GM21723 (cell line): ENCODE measurements at regions not wholly inside any gene's neighbourhood (a gene's known extent, or its start where the extent isn't known, plus 50 kb on each side); places are given as distances from the start of the nearest gene placed in this dataset.

Experiments used
- ATAC-seq: cut with Tn5 transposase; IDR thresholded peaks from one replicate; pipeline ENCODE4 v1.9.1; 2021; ENCODE audit warnings: mild to moderate bottlenecking, moderate library complexity; ENCODE audit not compliant: unreplicated experiment

DNA sequence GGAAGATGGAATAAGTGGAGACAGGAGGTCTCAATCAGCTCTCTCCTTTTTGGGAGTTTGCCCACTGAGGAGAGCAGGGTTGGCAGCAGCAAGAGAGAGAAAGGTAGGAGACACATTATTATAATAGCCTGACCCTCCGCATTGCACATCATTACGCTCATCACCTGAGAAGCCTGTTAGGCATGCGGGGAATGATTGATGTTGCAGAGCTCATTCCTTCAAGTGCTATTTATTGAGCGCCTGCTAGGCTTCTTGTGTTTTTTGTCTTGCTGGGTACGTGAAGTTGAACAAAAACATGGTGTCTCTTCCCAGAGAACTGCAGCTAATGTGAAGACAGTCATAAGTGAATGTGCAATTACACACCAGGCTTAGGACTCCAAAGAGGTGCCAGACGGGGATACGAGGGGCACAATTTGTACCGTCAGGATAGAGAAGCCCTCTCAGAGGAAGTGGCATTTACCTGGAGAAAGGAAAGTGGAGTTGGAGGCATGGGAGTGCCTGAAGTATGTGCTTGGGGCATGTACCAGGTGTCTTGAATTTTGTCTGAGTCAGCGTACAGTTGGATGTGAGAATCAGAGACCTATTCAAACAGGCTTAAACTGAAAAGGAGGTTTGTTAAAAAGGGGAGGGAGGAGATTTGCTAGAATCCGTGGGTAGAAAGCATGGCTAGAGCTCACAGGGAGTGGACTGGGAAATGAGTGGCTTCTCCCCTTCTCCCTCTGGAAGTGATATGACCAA lies 90.2 kb upstream of the SOD3 start:
- no peak for ATAC-seq

DNA sequence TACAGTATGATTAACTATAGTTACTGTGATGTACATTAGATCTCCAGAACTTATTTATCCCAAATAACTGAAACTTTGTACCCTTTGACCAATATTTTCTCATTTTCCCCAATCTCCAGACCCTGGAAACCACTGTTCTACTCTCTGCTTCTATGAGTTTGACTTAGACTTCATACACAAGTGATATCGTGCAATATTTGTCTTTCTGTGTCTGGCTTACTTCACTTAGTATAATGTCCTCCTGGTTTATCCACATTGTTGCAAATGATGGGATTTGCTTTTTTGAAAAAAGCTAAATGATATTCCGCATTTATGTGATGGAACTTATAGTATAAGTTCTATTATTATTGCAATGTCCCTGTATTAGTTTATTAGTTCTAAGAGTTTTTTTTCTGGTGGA lies 81.8 kb upstream of the SOD3 start:
- no peak for ATAC-seq

DNA sequence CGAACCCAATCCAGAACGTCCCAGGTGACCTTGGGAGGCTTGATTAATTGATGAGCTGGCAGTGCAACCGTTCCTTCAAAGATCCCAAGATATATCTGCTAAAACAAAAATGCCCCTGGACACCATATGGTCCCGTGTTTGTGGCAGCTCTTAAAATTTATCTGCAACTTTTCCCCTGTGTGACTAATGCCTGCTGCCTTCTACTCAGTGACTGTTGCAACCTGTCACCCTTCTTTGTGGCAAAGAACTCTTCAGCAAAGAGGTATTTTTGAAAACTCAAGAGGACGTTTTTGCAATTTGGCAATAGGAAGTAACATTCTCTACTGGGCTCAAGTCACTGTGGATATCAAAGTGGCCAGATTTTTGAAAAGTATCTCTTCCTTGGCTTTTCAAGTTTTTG lies 75.8 kb upstream of the SOD3 start:
- no peak for ATAC-seq

DNA sequence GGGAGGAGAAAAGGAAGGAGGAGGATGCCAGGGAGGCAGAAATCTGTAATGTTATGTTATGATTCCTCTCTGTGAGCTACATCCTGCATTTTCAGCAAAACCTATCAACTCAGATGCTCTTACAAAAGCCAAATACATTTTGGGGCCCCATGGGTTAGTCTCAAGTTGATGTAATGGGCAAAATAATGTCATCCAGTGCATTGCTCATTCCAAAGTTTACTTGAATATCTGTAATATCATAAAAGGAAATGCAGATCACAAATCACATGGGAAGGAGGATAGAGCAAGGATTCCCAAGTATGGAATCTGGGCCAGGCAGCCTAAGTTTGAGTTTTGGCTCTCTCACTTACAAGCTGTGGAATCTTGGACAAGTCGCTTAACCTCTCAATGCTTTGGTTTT lies 74.9 kb upstream of the SOD3 start:
- no peak for ATAC-seq

DNA sequence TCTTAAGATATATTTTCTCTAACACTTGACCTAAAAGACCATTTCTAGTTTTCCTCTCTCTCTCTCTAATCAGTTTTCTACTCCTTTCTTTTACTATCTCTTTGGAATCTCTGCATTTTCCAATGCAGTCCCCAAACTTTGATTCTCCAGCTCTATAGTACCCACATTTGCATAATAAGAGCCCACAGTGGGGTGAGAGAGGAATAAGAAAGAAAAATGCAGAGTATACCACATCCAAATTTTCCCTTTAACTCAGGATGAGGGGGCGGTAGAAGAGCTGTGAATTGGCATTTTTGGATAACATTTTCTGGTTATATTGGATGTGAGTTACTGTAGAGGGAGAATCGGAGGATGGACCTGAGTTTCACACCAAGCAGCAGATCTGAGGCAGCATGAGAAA lies 74.4 kb upstream of the SOD3 start:
- no peak for ATAC-seq

DNA sequence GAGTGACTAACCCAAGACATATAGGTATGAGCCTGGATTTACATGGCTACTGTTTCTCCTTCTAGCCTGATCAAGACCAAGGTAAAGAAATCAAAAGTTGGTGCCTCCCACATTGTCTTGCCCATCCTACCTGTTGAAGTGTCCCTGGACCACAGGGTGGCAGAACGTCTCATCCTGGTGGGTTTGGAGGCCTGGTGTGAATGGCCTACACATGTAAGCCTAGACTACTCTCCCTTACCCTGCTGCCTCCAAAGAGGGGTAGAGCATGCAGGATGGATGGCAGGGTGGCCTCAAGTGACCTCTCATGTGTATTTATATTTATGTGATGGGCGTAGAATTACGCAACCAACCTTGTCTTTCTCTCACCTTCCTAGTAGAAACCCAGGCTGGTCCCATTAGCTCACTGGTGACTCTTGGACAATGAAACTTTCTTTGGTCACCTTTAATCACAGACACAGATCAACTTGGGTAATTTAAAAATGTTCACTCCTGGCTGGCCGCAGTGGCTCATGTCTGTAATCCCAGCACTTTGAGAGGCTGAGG lies 73.3 kb upstream of the SOD3 start:
- ATAC-seq = no peak

DNA sequence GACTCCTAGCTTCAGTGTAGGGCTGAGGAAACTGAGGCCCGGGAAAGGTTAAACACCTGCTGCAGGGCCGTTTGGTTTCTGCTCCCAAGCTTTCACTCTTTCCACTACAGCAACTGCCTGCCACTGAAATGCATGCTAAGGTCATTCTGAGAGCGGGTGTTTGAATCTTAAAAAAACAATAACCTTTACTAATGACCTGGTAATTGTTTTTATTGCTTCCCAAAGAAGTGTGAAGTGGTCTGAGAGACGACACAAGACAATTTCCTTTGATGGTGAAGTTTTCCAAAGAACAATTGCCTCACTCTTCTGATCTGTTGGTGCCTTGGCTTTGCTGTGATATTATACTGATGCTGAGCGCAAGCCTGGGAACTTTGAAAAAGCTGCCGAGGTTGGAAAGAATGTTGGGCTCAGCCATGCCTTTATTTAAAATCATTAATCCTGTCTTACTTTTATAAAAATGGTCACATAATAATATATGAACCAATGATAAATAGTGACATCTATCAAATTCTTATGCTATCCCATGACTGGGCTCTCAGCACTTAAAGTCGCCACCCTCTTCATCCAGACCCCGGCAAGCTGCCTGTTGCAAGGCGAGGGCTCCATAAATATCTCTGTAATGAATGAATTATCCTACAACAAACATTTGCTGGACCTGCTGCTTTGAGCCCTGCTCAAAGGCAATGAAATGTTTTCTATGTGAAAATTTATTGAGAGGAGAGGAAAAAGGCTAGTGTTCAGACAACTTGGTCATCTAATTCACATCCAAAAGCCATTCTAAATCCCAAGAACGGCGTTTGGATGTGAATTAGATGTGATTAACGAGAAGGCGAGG lies 67.8 kb upstream of the SOD3 start:
- no peak for ATAC-seq

DNA sequence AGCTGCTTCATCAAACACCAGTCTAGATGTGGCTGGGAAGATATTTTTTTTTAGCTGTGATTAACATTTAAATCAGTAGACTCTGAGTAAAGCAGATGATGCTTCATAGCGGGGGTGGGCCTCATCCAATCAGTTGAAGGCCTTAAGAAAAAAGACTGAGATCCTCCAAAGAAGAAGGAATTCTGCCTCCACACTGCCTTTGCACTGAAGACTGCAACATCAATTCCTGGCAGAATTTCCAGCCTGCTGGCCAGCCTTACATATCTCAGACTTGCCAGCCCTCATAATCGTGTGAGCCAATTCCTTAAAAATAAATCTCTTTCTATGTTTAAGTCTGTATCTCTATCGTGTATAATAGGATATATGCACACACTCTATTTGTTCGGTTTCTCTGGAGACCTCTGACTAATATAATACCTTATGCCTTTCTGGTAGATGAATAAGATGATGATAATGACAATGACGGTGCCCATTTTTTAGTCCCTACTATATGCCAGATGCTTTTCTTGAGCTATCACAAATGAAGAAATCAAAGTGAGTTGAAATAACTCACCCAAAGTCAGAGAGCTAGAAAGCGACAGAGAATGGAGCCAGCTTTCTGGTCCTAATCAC lies 66.1 kb upstream of the SOD3 start:
- ATAC-seq = no peak

DNA sequence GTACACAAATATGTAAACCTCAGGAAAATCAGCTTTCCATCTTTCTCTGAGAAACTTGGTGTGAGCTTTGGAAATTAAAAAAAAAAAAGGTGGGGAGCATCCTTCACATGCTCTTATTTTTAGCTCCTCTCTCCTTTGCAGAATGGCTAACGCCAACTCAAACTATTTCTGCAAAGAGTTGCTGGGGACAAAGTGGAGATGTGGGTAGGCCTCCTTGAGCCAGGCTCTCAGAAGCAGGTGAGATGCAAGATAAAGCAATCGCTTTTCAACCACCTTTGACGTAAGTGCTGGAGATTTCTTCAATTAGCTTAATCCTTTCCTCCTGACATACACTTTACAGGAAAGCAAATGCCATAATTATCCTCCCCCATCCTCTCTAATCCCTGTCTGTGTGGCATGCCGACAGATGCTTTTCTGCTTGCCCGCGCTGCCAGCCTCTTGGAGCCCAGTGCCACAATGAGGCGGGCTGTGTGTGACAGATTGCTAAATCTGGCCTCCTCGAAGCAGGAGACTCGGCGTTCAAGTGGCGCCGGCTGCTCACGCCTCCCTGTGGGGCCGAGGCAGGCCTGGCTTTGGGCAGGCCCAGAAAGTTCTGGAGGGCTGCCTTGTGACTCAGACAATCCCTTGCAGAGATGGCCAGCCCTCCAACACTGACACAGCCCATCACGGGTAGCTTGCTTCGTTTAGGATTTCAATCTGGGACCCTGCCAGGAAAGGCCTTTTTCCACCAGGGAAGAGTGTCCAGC lies 64.9 kb upstream of the SOD3 start:
- no peak for ATAC-seq

DNA sequence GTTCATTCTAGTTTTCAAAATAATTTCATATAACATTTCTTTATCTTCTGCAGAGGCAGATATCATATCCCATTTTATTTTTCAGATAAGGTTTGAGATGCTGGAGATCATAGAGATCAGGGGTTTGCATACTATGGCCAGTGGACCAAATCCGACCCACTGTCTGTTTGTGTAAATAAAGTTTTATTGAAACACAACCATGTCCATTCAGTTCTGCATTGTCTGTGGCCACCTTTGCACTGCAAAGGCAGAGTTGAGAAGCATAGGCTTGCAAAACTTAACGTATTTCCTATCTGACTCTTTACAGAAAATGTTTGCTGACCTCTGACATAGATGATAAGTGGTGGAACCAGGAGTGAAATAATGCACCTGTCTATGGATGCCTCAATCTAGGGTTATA lies 63.9 kb upstream of the SOD3 start:
- no peak for ATAC-seq

DNA sequence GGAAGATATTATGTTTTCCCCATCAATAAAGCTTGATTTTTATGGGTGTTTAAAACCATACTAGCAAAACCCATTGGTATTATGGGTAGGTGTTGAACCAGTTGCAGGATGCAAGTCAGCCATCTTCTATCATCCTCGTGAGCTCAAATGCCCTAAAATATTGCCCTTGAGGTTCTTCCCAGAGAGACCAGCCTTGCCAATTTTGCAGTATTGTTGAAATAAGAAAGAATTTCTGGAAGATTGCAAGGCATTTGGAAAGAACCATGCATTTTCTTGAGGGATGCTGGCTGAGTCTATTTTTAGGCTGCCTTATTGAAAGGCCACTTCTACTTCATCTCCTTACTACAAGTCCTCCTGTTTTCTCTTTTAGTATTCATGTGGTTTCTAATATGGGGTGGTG lies 60.9 kb upstream of the SOD3 start:
- no peak for ATAC-seq

DNA sequence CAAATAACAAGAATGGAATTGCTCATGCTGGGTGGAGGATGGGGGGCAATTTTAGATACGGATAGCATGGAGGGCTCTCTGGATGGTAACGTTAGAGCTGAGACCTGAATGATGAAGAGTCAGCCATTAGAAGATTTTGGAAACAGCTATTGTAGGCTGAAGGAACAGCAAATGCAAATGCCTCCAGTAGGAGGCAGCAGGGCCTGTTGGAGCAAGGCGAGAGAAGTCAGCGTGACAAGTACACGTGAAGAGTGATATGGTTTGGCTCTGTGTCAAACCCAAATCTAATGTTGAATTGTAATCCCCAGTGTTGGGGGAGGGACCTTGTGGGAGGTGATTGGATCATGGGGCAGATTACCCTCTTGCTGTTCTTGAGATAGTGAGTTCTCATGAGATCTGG lies 59.3 kb upstream of the SOD3 start:
- ATAC-seq = no peak

DNA sequence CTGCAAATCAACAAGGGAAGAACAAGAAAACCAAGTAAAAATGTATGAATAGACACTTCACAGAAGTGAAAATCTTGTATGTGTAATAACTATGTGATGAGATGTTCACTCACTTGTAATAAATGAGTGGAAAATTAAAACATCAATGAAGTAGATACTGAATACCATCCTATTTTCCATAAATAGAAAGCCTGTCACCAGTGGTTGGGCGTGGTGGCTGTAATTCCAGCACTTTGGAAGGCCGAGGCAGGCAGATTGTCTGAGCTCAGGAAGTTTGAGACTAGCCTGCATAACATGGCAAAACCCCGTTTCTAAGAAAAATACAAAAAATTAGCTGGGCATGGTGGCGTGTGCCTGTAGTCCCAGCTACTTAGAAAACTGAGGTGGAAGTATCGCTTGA lies 53.5 kb upstream of the SOD3 start:
- ATAC-seq = no peak

DNA sequence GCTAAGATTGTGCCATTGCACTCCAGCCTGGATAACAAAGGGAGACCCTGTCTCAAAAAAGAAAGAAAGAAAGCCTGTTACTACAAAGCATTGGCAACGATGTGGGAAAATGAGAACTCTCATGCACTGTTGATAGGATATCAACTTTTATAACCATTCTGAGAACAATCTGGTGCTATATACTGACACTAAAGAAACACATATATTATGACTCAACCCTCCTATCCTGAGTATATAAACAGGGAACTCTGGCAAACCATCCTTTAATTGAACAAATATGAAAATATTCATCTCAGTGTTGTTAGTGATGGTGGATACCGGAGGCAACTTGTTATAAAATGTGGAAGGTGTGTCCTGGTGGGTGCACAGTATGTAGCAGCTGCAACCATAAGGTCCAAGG lies 53.0 kb upstream of the SOD3 start:
- no peak for ATAC-seq

DNA sequence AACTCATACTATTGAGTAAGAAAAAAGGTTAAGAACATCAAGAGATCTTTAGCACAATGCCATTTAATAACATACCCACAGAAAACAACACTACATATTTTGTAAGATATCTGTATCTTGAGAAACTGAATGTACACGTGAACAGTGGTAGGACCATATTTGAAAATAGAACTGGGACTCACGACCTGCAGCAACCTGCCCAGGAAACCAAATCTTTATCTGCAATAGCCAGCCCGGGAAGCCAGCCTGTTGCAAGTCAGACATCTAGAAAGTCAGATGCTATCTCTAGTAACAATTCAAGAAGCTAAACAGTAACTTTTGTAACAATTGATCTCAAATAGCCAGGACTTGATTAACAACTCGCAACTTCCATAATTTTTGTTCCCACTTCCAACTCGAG lies 52.6 kb upstream of the SOD3 start:
- ATAC-seq = no peak

DNA sequence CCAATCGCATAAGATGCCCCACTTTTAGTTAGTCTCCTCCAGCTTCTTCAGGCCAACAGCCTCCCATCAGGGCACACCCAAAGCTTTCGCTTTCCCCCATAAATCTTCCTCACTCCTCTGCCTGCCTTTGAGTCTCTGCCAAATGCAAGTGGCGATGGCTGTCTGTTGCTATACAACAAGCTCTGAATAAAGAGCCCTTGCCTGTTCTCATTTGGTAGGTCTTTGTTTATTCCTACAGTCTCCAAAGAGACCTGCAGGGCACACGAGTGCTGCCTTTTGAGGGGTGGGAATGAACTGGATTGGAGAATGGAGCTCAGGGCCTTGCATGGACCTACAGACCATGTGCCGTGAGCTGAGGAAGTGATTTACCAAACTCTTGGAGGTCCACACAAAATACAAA lies 52.2 kb upstream of the SOD3 start:
- ATAC-seq = no peak

DNA sequence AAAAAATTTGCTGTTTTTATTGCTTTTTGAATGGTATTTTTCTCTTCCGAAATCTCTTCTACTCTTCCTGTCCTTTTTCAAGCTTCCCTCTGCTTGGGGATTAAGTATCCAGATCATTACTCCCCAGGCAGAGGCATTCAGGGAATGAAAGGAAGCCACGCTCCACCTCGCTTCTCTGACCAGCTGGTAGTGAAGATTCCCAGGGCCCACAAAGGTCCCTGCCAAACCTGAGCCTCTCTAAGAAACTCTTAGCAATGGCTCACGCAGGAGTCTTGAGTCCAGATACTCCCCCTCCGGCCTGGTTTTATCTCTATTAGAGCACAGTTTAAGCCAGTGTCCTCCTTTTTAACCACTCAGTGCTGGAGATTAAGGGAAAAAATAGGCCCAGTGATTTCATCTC lies 51.4 kb upstream of the SOD3 start:
- no peak for ATAC-seq

DNA sequence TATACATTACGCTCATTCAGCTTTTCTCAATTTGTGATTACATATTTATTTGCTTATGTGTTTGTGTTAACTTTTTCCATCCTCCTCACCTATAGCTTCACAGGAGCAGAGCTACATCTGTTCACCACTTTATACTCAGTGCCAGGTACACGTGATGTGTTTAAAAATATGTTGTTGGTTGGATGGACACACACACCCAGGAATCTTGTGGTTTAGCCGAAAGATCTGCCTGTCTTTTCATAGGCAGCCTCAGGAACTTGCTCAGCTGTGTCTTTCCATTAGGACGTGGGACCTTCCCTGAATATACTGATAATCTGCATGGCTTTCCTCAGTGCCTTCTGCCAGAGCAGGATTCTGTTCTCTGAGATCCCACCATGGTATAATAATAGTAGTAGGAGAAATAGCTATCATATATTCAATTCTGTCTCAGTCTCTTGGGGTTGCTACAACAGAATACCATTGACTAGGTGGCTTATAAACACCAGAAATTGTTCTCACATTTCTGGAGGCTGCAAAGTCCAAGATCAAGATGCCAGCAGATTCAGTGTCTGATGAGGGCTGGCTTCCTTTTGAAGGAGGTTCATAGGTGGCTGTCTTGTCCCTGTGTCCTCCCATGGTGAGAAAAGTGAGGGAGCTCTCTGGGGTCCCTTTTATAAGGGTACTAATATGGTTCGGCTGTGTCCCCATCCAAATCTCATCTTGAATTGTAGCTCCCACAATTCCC lies 50.0 kb upstream of the SOD3 start:
- no peak for ATAC-seq
